HEK293 (cell line): ENCODE measurements at regions not wholly inside any gene's neighbourhood (a gene's known extent, or its start where the extent isn't known, plus 50 kb on each side); places are given as distances from the start of the nearest gene placed in this dataset.
"Not testable (repeated sequence)": the region's sequence is repeated elsewhere in the genome, so short reads cannot be mapped to it uniquely, and the experiment has no call there.

Experiments used
- CTCF ChIA-PET: fragments of 350-600 bp; formaldehyde crosslinking; extraction: SDS; loops from one replicate; lab custom pipeline; 2021; ENCODE audit warnings: antibody characterized with exemption; lab: Yijun Ruan, JAX
- POLR2A ChIA-PET: fragments of 300-600 bp; formaldehyde crosslinking; extraction: SDS; loops from one replicate; lab custom pipeline; 2020; ENCODE audit warnings: antibody characterized with exemption, inconsistent platforms; lab: Yijun Ruan, JAX
- H3K27ac ChIP-seq: fragments of 200-500 bp; sonication (Bioruptor generic); 2 replicates; pipeline ENCODE4 v1.5.1; 2014; ENCODE audit warnings: low read depth, low read length, control low read depth, inconsistent platforms; ENCODE audit errors: extremely low read depth
- H3K36me3 ChIP-seq, 2 experiments: fragments of 200-500 bp in 1 of 2; sonication (Bioruptor generic) in 1 of 2; 1 replicate in 1 of 2; 2 replicates in 1 of 2; pipeline ENCODE4 v1.5.1; 2014 to 2017; ENCODE audit warnings: inconsistent platforms in 2 of 2, low read length in 2 of 2; ENCODE audit not compliant: control insufficient read depth in 2 of 2, insufficient read depth in 1 of 2
- H3K4me1 ChIP-seq: fragments of 200-500 bp; sonication (Bioruptor generic); 2 replicates; pipeline ENCODE4 v1.5.1; 2014; ENCODE audit warnings: mild to moderate bottlenecking, low read length, inconsistent platforms; ENCODE audit not compliant: control insufficient read depth, insufficient read depth
- H3K4me3 ChIP-seq: 2 replicates; pipeline ENCODE4 v1.5.1; 2011; ENCODE audit warnings: low read depth, mild to moderate bottlenecking, control low read depth, low read length, moderate library complexity
- H3K9me3 ChIP-seq: fragments of 200-500 bp; sonication (Bioruptor generic); 2 replicates; pipeline ENCODE4 v1.5.1; 2014; ENCODE audit warnings: low read depth, low read length, inconsistent platforms; ENCODE audit not compliant: control insufficient read depth, insufficient read depth
- BCL11B ChIP-seq: fragments of 450-650 bp; formaldehyde crosslinking; IDR thresholded peaks from 2 replicates; pipeline ENCODE4 v1.5.1; 2016; ENCODE audit warnings: low read depth, missing biosample characterization, missing genetic modification characterization
- GFI1B ChIP-seq: fragments of 450-650 bp; formaldehyde crosslinking; IDR thresholded peaks from 2 replicates; pipeline ENCODE4 v1.5.1; 2016; ENCODE audit warnings: missing biosample characterization, missing genetic modification characterization
- HOXC10 ChIP-seq: sonication (generic); formaldehyde crosslinking; IDR thresholded peaks from 2 replicates; pipeline ENCODE4 v1.8.1; 2023; ENCODE audit warnings: mild to moderate bottlenecking, missing genetic modification reagents
- MYNN ChIP-seq: fragments of 450-650 bp; formaldehyde crosslinking; IDR thresholded peaks from 2 replicates; pipeline ENCODE4 v1.5.1; 2016; ENCODE audit warnings: missing biosample characterization, missing genetic modification characterization, borderline replicate concordance
- PBX3 ChIP-seq: sonication (generic); formaldehyde crosslinking; IDR thresholded peaks from 2 replicates; pipeline ENCODE4 v1.8.1; 2022; ENCODE audit warnings: mild to moderate bottlenecking, moderate library complexity, missing genetic modification reagents
- PRDM4 ChIP-seq: fragments of 450-650 bp; formaldehyde crosslinking; IDR thresholded peaks from 2 replicates; pipeline ENCODE4 v1.5.1; 2017; ENCODE audit warnings: missing biosample characterization, missing genetic modification characterization
- SALL2 ChIP-seq: fragments of 450-650 bp; formaldehyde crosslinking; IDR thresholded peaks from 2 replicates; pipeline ENCODE4 v1.5.0; 2017; ENCODE audit warnings: missing biosample characterization, mild to moderate bottlenecking, missing genetic modification characterization, borderline replicate concordance
- ZFP3 ChIP-seq: fragments of 450-650 bp; formaldehyde crosslinking; IDR thresholded peaks from 2 replicates; pipeline ENCODE4 v1.5.1; 2016; ENCODE audit warnings: low read depth, missing biosample characterization, missing genetic modification characterization
- ZFP69B ChIP-seq: fragments of 450-650 bp; formaldehyde crosslinking; IDR thresholded peaks from 2 replicates; pipeline ENCODE4 v1.5.1; 2016; ENCODE audit warnings: missing biosample characterization, missing genetic modification characterization
- ZNF121 ChIP-seq: fragments of 450-650 bp; formaldehyde crosslinking; IDR thresholded peaks from 2 replicates; pipeline ENCODE4 v1.5.1; 2016; ENCODE audit warnings: missing biosample characterization, missing genetic modification characterization
- ZNF146 ChIP-seq: fragments of 450-650 bp; formaldehyde crosslinking; IDR thresholded peaks from 2 replicates; pipeline ENCODE4 v1.5.1; 2016; ENCODE audit warnings: missing biosample characterization, missing genetic modification characterization
- ZNF175 ChIP-seq: fragments of 450-650 bp; formaldehyde crosslinking; IDR thresholded peaks from 2 replicates; pipeline ENCODE4 v1.5.1; 2016; ENCODE audit warnings: missing biosample characterization, missing genetic modification characterization
- ZNF26 ChIP-seq: fragments of 450-650 bp; formaldehyde crosslinking; IDR thresholded peaks from 2 replicates; pipeline ENCODE4 v1.5.1; 2016; ENCODE audit warnings: missing biosample characterization, missing genetic modification characterization
- ZNF280C ChIP-seq: fragments of 450-650 bp; formaldehyde crosslinking; IDR thresholded peaks from 2 replicates; pipeline ENCODE4 v1.5.1; 2016; ENCODE audit warnings: missing biosample characterization, missing genetic modification characterization
- ZNF391 ChIP-seq: fragments of 450-650 bp; formaldehyde crosslinking; IDR thresholded peaks from 2 replicates; pipeline ENCODE4 v1.5.1; 2016; ENCODE audit warnings: low read depth, missing biosample characterization, missing genetic modification characterization, borderline replicate concordance
- ZNF398 ChIP-seq: fragments of 450-650 bp; formaldehyde crosslinking; IDR thresholded peaks from 2 replicates; pipeline ENCODE4 v1.5.1; 2017; ENCODE audit warnings: missing biosample characterization, missing genetic modification characterization
- ZNF548 ChIP-seq: fragments of 450-650 bp; formaldehyde crosslinking; IDR thresholded peaks from 2 replicates; pipeline ENCODE4 v1.5.1; 2016; ENCODE audit warnings: missing biosample characterization, missing genetic modification characterization
- ZNF580 ChIP-seq: fragments of 450-650 bp; formaldehyde crosslinking; IDR thresholded peaks from 2 replicates; pipeline ENCODE4 v1.5.1; 2016; ENCODE audit warnings: missing biosample characterization, missing genetic modification characterization
- ZNF670 ChIP-seq: fragments of 450-650 bp; formaldehyde crosslinking; IDR thresholded peaks from 2 replicates; pipeline ENCODE4 v1.5.1; 2016; ENCODE audit warnings: missing biosample characterization, missing genetic modification characterization, low read depth
- ZNF792 ChIP-seq: fragments of 450-650 bp; formaldehyde crosslinking; IDR thresholded peaks from 2 replicates; pipeline ENCODE4 v1.5.1; 2016; ENCODE audit warnings: missing biosample characterization, missing genetic modification characterization
- ZSCAN18 ChIP-seq: fragments of 450-650 bp; formaldehyde crosslinking; IDR thresholded peaks from 2 replicates; pipeline ENCODE4 v1.5.1; 2016; ENCODE audit warnings: missing biosample characterization, missing genetic modification characterization

- H3K4me3 ChIP-seq, H3K4me1 ChIP-seq, H3K36me3 ChIP-seq, H3K27ac ChIP-seq, H3K9me3 ChIP-seq, POLR2A ChIA-PET, CTCF ChIA-PET: not testable (repeated sequence)
- 0 out of 2 replicates have a peak, but pooled peaks have one; percentile 18 for TF ChIP-seq ZNF580 (tag by site-specific recombination)
- TF ChIP-seq ZNF146 (tag by site-specific recombination): peak; percentile 59; the same call in 1 of the 2 replicates
Measured at GRCh38 chr14:71631030-71631429, 301.2 kb upstream of the RGS6 start.

- H3K4me1 ChIP-seq: 0 out of 2 replicates have a peak, but pooled peaks cover 3% of the 10 kb centered on the region
- H3K27ac ChIP-seq: no peak overlapping the region
- CTCF ChIA-PET: no interaction called here
- H3K9me3 ChIP-seq: no peaks in the 10 kb centered on the region
- POLR2A ChIA-PET: no interaction called here
- no peak overlapping the region for H3K4me3 ChIP-seq
- TF ChIP-seq ZNF670: no peak
- TF ChIP-seq ZNF175 (tag by site-specific recombination): no peak
- no peak for TF ChIP-seq ZNF146 (tag by site-specific recombination)
- no peak for TF ChIP-seq ZNF548 (tag by site-specific recombination)
- no peak for TF ChIP-seq SALL2
- no peak for TF ChIP-seq PBX3
- no peak for TF ChIP-seq ZNF792 (tag by site-specific recombination)
- no peak for TF ChIP-seq ZSCAN18 (tag by site-specific recombination)
- no peak for TF ChIP-seq ZNF26 (tag by site-specific recombination)
- no peak for TF ChIP-seq ZNF391 (tag by site-specific recombination)
- no peak for TF ChIP-seq ZNF121 (tag by site-specific recombination)
- TF ChIP-seq ZFP69B (tag by site-specific recombination): no peak
- no peak for TF ChIP-seq ZNF280C (tag by site-specific recombination)
- TF ChIP-seq MYNN (tag by site-specific recombination): no peak
- TF ChIP-seq ZNF398 (tag by site-specific recombination): no peak
- no peak for TF ChIP-seq PRDM4 (tag by site-specific recombination)
- TF ChIP-seq GFI1B: no peak
- TF ChIP-seq BCL11B: no peak
- TF ChIP-seq ZFP3 (tag by site-specific recombination): no peak
- TF ChIP-seq HOXC10 (CRISPR knock-in tag): no peak
- H3K36me3 ChIP-seq: no peaks in the 10 kb centered on the region; a peak in 1 of 3 replicates
Measured at GRCh38 chr14:71632440-71632946, 299.7 kb upstream of the RGS6 start.
